ENCODE measurements at regions not wholly inside any gene's neighbourhood (a gene's known extent, or its start where the extent isn't known, plus 50 kb on each side); places are given as distances from the start of the nearest gene placed in this dataset.

DNA sequence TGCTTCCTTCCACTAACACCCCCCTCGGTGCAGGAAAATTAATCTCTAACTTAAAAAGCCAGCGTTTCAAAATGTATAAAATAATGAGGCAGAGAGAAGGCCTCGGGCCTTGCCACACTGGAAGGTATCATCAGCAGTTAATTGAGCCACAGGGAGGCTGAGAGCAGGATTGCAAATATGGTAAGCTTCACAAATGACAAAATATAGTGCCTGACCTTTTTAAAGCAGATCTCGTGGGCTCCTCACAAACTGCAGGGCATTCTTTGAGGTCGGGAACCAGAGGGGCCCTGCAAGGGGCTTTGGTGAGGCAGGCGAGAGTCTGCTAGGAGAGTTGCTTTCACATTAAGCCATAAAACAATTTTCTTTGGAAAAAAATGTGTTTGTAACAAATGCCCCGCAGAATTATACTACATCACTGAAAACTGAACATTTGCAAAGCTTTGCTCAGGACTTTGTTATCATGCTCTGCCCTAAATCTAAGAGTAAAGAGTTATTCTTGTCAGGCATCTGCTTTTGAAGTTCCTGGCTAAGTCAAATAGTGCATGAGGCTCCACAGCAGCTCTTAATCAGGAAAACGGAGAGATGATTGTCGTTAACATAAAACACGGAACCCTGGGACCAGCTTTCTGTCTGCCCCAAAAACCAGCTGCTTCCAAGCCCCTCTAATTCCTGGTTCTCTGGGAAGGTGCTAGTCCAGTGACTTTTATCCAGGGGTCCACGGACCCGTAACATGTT is 61.4 kb upstream of the SYT13 start:
- Histone ChIP-seq H3K4me1 (ENCODE audit: insufficient read depth, low read length) (peaks cover 3% of the 10 kb centered on the region; the same call in 1 of the 2 replicates), H2BK15ac (ENCODE audit: low read depth, low read length) (no peak overlapping the region), H3K4me2 (ENCODE audit: insufficient read depth, insufficient read length, low read length) (no peak overlapping the region), H3K23ac (ENCODE audit: insufficient read length, low read depth, low read length) (no peak overlapping the region), H3K56ac (ENCODE audit: insufficient read length, low read depth, low read length) (no peak overlapping the region), H3T11ph (ENCODE audit: low read length) (no peak overlapping the region), H3K23me2 (ENCODE audit: insufficient read length, low read depth, low read length, poor library complexity, severe bottlenecking) (no peaks in the 10 kb centered on the region), H2AFZ (ENCODE audit: low read length) (peak overlapping the region; percentile 81), H4K20me1 (ENCODE audit: control insufficient read depth, insufficient read depth, insufficient read length) (no peaks in the 10 kb centered on the region), H3K9ac (ENCODE audit: extremely low read depth, insufficient read length, low read length) (no peak overlapping the region), H2BK5ac (ENCODE audit: insufficient read length, low read length) (no peak overlapping the region), H2BK120ac (ENCODE audit: low read depth, low read length, poor library complexity, severe bottlenecking) (no peak overlapping the region), H3K27me3 (ENCODE audit: insufficient read depth, low read length) (no peaks in the 10 kb centered on the region), H4K91ac (ENCODE audit: insufficient read length, low read depth, low read length) (no peak overlapping the region), H3K4ac (ENCODE audit: low read depth, low read length) (no peak overlapping the region), H4K8ac (replicated peaks; ENCODE audit: insufficient read length, low read depth, low read length) (no peak overlapping the region), H2BK12ac (ENCODE audit: insufficient read length, low read depth, low read length) (no peak overlapping the region), H3K79me2 (ENCODE audit: insufficient read depth, low read length) (no peaks in the 10 kb centered on the region), H3K18ac (ENCODE audit: insufficient read length, low read depth, low read length) (no peak overlapping the region), H2AK5ac (ENCODE audit: insufficient read length, low read length) (no peak overlapping the region), H3K27ac (ENCODE audit: insufficient read length, low read depth, low read length) (no peak overlapping the region), H3K14ac (ENCODE audit: insufficient read depth, low read length) (no peak overlapping the region), H2BK20ac (ENCODE audit: low read depth, low read length, poor library complexity, severe bottlenecking) (no peak overlapping the region), H3K79me1 (ENCODE audit: insufficient read depth, low read depth, low read length, poor library complexity, severe bottlenecking) (no peaks in the 10 kb centered on the region), H3K9me3 (ENCODE audit: control insufficient read depth, low read depth, low read length) (no peaks in the 10 kb centered on the region), H4K5ac (ENCODE audit: insufficient read length, low read depth, low read length) (no peak overlapping the region)
- Mint-ChIP-seq H3K27me3 (ENCODE audit: low read depth) (peaks cover 18% of the 10 kb centered on the region), H3K27ac (peak overlapping the region in 2 of 3 experiments; percentile 40 to 61; a peak in 4 of 7 replicates), H3K4me3 (peak overlapping the region in 1 of 2 experiments; percentile 6; a peak in 1 of 5 replicates), H3K9me3 (peaks cover 0 to 4% of the 10 kb centered on the region in 2 experiments; a peak in 1 of 5 replicates), H3K4me1 (peaks cover 48 to 68% of the 10 kb centered on the region in 2 experiments), H3K36me3 (ENCODE audit: insufficient read depth in 1 of 3, low read depth in 3 of 3) (peaks cover 0 to 6% (median 0%) of the 10 kb centered on the region in 3 experiments; a peak in 2 of 7 replicates)
- TF ChIP-seq, protein P1, sequence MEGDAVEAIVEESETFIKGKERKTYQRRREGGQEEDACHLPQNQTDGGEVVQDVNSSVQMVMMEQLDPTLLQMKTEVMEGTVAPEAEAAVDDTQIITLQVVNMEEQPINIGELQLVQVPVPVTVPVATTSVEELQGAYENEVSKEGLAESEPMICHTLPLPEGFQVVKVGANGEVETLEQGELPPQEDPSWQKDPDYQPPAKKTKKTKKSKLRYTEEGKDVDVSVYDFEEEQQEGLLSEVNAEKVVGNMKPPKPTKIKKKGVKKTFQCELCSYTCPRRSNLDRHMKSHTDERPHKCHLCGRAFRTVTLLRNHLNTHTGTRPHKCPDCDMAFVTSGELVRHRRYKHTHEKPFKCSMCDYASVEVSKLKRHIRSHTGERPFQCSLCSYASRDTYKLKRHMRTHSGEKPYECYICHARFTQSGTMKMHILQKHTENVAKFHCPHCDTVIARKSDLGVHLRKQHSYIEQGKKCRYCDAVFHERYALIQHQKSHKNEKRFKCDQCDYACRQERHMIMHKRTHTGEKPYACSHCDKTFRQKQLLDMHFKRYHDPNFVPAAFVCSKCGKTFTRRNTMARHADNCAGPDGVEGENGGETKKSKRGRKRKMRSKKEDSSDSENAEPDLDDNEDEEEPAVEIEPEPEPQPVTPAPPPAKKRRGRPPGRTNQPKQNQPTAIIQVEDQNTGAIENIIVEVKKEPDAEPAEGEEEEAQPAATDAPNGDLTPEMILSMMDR (conservative IDR thresholded peaks at IDR 0.05) = no peak
- no CpG with 5 or more reads among the region's 12 CpGs for WGBS (ENCODE audit: extremely low coverage, insufficient read length, low lambda C conversion rate)
- DNase-seq = no peak

All from H9 (cell line).